SK-N-MC (cell line): ENCODE measurements at regions not wholly inside any gene's neighbourhood (a gene's known extent, or its start where the extent isn't known, plus 50 kb on each side); places are given as distances from the start of the nearest gene placed in this dataset.

Experiments used
- EZH2 ChIP-seq: fragments of 200-600 bp; sonication (generic); IDR thresholded peaks from one replicate; pipeline ENCODE4 v1.6.1; 2017; ENCODE audit warnings: antibody characterized with exemption
- POLR2AphosphoS5 ChIP-seq: IDR thresholded peaks from 2 replicates; pipeline ENCODE4 v1.6.1; 2012; ENCODE audit warnings: mild to moderate bottlenecking, low read depth, low read length, borderline replicate concordance

GRCh38 chr18:28905509-28905908, 728.6 kb upstream of the CDH2 start:
- TF ChIP-seq POLR2AphosphoS5: no peak
- TF ChIP-seq EZH2: no peak
